GM10266 (cell line): ENCODE measurements at regions not wholly inside any gene's neighbourhood (a gene's known extent, or its start where the extent isn't known, plus 50 kb on each side); places are given as distances from the start of the nearest gene placed in this dataset.

Source experiments
- DNase-seq: peaks from one replicate; pipeline ENCODE4 v3.0.0; 2012; ENCODE audit errors: extremely low spot score
- CTCF ChIP-seq: IDR thresholded peaks from 2 replicates; pipeline ENCODE4 v1.5.1; 2012; ENCODE audit warnings: mild to moderate bottlenecking, low read depth; ENCODE audit not compliant: control insufficient read depth, insufficient read depth; ENCODE audit errors: missing control alignments

GRCh38 chr7:25787336-25787735, 364.7 kb upstream of the NFE2L3 start:
- no peak for TF ChIP-seq CTCF
- no peak for DNase-seq

- no peak for TF ChIP-seq CTCF
- no peak for DNase-seq
These were observed 363.6 kb upstream of the NFE2L3 start for GRCh38 chr7:25788371-25788770.

- DNase-seq, result no peak
- TF ChIP-seq CTCF, result no peak
These were observed 362.9 kb upstream of the NFE2L3 start for GRCh38 chr7:25788961-25789620.

- no peak for TF ChIP-seq CTCF
- no peak for DNase-seq
These were observed 362.0 kb upstream of the NFE2L3 start for GRCh38 chr7:25789701-25790640.

- DNase-seq, result no peak
- TF ChIP-seq CTCF, result no peak
These were observed 361.0 kb upstream of the NFE2L3 start for GRCh38 chr7:25790963-25791362.

GRCh38 chr7:25792586-25792985, 359.4 kb upstream of the NFE2L3 start:
- no peak for DNase-seq
- no peak for TF ChIP-seq CTCF

GRCh38 chr7:25795824-25796235, 356.2 kb upstream of the NFE2L3 start:
- DNase-seq, result no peak
- TF ChIP-seq CTCF, result no peak
